GM21825 (cell line): ENCODE measurements at regions not wholly inside any gene's neighbourhood (a gene's known extent, or its start where the extent isn't known, plus 50 kb on each side); places are given as distances from the start of the nearest gene placed in this dataset.

Experiments used
- ATAC-seq: cut with Tn5 transposase; IDR thresholded peaks from one replicate; pipeline ENCODE4 v1.9.1; 2021; ENCODE audit warnings: mild to moderate bottlenecking, moderate library complexity; ENCODE audit not compliant: unreplicated experiment

DNA sequence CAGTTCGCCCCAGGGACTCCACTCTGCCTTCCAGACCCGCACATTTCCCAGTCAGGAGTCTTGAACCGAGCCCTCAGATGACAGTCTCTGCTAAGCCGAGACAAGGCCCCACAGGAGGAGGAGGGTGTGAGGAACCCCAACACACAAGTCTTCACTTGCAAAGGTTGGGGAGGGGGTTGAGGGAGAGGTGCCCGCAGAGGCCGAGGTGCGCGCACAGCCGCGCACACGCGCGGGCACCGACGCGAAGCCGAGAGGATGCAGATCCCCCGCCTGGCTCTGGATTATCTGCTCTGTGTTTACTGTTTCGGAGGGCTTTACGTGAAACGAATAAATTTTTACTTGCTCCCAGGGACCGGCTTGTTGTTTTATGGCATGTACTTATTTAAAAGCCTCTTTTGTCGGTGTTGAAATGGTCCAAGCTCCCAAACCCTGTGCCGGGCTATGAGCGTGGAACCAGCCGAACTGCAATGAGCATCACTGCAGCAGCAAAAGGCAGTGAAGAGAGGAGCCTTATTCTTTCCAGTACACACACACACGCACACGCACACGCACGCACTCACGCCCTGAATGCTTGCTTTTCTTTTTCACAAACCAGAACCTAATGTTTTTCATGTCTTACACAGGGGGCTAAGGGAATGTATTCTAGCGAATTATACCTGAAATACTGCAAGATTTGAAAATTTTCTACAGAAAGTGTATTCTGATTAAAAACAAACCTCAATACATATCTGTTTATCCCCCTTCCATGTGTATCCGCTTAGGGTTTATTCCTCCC is 297.7 kb downstream of the PARP8 start:
- no peak for ATAC-seq

DNA sequence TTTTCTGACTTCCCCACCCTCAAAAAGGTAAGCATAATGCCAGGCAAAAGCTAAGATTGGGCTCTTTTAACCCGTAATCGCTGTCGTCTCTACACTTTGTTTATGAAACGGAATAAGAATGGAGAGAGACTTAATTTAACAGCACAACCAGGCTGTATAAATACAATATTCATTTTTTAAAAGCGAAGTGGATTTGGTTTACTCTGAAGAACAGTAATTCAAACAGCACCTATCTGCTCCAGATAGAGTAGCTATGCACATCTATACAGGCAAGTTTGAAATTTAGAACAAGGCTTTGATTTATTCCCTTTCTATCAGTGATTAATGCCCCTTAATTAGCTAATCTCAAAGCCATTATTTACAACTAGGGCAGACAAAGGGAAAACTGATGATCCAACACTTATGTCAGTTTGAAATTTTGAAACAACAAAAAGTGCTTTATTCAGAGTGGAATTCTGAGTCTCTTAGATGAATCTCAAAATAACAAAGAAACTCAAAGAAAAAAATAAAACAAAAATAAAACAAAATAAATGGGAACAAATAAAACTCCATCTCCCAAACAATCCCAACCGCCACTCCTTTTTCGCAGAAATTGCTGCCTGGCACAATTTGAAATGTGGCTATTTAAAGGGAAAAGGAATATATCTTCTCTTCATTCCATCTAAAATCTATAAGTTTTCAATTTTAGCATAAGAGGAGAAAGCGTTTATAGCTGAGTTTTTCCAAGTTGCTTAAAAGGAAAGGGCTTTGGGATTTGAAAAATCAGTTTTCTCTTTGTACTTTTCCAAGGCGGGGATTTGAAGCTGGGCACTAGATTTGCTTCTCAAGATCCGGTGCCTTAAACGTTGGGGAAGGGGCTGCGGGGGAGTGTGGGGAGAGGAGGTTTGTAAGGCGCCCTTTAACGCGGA is 298.6 kb downstream of the PARP8 start:
- no peak for ATAC-seq

DNA sequence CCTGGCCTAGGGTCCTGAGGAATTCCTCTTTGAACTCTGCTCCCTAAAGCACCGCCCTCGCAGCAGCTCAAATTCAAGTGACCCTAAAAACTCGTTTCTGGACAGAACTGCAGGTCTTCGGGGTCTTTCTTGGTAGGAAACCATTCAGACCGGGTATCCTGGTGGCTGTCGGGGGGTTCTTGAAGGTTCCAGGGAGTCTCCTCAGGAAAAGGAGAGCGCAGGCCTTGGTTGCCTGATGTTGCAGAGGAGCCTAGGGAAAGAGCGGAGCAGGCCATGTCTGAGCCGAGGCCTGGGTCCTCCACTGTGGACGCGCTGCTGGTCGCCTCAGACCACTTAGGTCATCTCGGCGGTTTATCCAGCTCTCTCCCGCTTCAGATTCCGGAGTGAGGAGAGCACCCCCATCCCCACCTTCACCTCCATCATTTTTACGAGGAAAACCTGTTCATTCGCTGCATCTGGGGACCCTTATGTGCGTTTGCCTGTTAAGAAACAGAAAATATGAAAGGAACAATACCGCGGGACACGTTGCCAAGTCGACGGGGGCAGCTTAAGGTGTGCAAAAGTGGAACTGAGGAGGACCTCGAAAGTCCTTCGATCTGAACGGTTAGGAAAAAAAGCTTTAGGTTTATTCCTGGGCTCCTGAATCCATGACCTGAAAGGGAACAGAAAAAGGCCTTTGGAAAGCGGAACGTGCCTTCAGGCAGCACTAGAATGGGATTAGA is 299.4 kb downstream of the PARP8 start:
- ATAC-seq, result no peak

DNA sequence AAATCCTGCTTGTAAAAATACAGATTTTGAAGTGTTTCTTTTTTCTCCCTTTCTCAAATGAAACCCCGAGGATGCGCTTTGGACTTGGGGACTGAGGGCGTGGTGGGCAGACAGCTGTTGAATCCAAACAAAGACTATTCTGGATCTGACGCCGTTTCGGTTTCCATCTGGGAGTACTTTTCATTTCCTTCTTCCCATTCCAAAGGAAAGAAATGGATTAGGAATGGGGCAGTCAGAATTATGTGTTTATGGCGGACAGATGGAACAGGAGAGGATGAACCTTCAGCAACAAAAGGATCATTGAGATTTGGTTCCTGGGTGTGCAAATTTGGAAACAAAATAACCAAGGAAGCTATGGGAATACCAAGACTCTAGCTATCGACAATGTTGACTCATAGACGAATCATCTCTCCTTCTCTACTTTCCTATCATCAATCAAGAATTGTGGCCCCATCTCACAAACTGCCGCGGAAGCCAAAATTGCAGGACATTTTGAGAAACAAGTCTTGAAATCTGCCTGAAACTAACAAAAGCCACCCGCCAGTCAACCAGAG is 300.6 kb downstream of the PARP8 start:
- no peak for ATAC-seq

DNA sequence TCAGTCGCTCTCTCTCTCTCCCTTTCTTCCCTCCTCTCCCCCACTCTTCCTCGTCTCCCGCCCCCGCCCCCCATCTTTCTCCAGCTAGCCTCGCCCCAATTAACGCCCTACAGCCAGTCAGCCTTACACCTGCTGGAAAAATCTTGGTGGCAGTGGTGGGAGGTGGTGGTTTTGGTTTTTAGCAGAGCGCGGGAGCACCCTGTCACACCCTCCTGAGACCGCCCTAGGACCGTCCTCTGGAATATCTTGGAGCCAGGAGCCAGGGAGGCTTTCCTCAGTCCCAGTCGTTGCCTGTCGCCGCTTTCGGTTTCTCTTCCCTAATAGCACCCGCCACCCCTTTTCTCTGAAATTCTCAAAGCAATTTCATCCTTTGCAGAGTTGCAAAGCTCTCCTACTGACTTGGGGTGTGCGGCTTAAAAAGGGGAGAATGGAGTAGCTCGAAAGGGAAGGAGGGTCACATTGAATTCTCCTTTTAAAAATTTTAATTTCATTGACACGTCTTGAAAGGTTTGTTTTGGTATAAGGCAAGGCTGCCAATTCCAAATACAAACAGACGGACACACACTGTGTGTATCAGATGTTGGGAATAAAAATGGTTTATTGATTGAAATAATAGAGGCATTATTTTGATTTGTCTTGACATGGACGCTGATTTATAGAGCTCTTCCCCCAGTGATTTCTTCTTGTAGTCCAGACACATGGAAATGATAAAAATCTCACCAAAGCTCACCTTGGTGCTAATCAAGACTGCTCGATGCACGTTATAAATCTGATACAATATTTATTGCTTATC is 301.3 kb downstream of the PARP8 start:
- no peak for ATAC-seq

DNA sequence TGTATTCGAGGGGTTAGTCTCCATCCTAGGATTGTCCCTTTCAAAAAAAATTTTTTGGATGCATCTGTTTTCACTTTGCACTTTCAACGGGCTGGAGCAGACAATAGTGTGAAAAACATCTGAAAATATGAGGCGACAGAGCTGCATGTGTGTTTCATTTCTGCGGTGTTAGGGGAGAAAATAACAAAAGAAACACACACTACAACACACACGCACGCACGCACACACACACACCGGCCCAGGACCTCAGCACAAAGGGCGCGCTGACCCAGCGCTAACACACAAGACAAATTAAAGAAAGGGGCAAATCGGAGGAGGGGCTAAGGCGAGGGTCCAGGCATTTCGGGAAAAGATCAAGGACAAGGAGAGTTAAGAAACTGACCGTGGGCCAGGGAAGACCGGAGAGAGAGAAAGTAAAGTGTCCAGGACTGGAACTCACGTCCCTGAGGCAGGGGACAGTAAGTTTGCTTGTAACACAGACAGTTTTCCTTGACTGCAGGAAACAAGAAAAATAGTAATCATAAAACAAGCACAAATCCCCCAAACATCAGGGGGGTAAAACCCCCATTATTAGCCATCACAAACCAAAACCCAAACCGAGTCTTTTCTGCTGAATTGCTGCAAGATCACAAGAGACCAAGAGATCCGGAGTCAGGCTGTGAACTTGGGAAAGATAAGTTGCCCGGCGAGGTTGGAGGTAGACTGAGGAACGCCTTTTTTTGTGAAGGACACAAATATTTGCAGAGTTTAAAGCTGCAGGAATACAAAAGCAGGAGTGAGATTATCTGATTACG is 302.1 kb downstream of the PARP8 start:
- no peak for ATAC-seq

DNA sequence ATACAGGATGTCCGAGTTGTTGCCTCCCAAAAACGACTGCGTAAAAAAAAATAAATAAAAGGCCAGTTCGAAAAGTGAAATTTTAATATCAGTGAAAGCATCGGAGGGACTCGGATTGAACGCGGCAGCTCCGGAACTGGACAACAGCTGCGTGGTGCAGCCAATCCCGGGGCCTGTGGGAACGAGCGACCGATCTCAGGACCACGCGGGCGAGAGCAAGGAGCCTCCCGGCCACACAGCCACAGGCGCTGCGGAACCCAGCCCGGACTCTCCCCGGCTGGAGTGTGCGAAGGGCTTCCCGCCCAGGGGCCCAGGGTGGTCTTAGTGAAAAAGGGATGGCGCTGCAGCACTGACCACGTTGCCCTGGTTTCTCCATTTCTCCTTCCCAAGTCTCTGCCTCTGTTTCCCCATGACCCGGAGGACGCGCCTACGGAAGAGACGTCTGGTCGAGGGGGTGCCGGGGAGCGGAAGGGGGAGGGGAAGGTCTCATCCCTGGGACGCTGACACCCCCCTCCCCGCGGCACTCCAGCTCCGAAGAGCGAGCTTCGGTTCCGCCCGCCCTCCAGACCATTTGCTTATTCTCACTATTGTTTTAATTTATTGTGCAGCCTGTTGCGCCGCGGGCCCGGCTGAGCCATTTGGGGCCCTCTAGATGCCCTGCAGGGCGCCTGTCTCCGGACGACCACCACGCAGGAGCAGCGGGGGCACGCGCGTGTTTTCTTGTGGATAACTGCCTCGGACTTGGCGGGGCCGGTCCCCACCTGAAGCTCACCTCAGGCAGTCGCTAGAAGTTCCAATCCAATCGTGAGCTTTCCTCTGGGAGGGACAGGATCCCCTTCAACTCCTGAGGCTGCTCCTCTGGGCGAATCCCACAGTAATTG is 303.0 kb downstream of the PARP8 start:
- no peak for ATAC-seq

DNA sequence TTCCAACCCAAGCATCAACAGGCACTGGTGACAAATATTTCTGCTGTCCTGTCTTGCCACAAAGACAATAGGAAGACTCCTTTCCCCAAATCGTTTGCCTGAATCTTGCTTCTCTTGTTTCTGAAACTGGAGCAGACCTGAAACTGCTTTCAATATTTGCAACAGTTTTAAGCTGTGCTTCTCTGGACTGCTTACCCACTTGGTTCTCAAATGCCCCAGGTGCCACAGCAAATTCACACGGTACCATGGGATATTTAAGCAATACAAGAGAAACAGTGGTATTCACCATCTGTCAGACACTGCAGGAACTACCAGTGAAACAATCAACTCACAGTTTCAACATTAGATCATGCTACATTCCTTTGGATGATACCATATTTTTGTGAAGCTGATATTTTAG is 309.4 kb downstream of the PARP8 start:
- no peak for ATAC-seq

DNA sequence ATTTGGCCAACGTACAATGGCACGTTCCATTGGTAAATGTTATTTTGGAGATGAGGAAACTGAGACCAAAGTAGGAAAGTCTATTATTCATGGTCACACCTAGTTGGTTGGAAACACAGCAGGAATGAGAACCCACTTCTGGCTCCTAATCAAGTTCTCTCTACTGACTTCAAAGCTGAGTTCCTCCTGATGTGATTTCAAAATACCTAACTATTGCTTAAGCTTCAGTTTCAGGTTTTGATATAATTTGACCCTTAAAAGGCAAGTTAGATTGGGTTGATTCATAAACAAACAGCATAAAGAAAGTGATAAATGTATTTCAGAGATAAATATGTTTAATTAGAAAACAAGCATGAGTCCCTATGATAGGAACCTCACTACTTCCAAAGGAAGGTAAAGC is 312.5 kb downstream of the PARP8 start:
- ATAC-seq, result no peak

DNA sequence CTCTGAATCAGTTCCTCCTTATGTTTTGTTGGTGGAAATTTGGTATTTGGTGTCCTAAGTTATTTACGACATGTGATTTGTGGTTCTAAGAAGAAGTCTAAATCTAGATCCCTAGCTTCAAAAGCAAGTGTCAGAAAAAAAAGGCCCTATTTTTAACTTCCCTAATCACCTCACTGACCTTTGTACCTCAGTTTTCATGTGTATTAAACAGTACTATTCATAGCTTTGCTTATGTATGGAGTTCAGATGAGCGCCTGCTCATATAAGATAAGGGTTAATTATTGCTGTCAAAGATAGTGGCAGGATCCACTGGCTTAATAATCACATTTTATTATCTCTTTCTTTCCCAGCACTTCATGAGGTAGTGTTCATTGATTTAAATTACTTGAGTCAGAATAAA is 318.2 kb downstream of the PARP8 start:
- ATAC-seq, result no peak

DNA sequence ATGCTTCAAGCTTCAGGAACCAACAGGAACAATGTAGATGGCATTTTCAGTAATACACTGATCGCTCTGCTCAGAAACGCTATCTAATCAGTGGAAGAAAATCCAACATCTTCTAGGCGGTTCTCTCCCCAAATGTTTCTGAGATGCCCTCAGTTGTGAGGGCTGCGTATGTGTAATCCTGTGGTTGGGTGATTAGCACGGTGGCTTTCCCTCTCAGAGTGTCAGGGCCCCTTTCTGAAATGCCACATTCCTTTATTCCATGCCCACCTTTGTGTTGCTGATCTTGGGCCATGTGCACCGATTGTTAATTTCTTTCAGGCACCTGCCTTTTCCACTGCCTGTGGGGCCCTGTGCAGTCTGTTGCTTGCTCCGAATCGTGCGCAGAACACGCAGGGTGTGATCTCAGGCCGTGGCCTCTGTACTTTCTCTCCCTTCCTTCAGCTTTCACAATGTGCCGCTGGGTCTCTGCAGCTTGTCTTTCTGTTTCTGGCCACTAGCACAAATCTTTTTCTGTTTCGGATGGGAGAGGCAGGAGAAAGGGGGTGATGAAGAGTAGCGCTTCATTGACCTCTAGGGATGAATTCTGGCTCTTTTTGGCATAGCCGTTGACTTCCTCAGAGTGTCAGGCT is 324.0 kb downstream of the PARP8 start:
- ATAC-seq, result no peak

DNA sequence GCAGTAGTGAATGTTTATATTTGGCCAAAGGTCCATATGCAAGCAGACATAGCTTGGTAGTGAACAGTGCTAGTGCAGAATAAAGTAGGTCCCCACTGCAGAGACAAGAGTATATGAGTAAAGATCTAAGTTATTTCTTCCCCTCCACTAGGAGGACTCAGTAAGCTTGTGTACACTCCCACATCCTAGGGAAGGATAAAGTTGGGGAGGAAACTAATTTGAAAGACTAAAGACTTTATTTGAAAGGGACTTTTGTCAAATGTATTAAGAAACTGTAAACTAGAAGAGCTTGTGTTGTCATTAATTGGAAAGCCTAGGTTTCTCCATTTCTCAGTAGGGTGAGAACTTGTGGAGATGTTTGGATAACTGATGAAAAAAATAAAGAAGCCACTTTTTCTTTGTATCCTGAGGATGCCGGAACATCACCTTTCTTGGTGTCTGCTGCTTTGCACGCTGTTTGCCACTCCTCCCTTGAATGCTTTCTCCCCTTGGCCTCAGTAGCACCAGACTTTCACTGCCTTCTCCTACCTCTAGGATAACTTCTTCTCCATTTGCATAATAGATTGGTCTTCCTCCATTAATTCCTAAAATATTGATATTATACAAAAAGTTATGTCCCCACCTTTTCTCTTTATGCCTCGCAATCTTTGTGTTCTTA is 329.0 kb downstream of the PARP8 start:
- no peak for ATAC-seq

DNA sequence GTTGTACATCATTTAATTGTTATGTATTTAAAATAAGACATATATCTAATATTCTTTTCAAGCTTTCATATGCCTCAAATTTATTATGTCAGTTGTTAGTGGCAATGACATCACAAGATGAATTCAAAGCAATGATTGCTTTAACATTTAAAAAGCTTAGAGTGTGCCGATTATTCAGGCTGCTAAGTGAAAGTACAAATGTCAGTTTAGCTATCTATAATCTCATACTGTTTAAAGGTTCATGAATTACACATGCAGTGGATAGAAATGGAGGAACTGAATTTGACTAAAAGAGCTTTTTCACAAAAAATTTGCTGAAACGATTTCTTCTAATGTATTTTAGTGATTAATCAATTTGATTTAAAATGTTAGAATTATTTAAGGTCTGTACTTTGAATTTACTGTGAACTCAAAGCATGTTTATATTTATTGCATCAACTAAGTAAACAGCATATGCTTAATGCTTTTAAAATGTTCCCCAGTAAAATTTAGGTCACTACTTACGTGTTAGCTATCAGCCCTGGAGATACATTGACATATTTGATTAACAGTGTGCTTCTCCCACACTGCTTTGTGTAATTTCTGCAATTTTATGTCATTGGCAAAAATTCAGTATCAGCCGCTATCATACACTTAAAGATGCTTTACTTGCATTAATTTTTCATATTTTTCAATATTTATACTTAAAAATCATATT is 334.9 kb downstream of the PARP8 start:
- ATAC-seq, result no peak

DNA sequence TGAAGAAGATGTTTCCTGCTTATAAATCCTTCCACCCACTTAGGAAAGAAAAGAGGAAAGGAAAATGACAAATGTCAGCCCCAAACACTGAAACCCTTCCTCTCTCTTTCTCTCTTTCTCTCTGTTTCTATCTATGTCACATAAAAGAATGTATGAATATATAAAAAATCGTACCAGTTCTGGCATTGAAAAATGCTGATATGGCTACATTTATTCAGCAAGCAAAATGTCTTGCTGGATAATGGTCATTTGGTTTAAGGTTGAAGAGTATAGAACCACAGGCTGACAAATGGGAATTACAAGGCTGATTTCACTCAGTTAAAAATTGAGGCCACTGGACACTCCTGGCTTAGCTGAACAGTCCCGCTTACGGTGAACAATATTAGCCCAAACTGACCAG is 335.9 kb downstream of the PARP8 start:
- ATAC-seq, result no peak

DNA sequence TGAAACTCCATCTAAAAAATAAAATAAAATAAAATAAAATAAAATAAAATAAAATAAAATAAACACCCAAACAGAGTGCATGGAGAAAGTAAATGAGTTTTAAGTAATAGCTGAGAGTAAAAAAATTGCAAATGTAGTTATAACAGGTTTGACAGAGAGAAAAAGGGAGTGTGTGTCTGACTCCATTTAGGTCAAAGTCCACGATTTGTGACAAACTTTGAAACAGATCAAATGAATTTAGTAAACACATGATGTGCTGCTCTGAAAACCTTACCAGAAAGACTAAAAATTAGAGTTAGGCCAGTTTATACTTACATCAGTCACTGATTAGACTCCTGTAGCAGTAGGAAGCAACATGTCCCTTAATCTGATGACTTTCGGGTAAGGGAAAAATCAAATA is 346.6 kb downstream of the PARP8 start:
- ATAC-seq, result no peak

DNA sequence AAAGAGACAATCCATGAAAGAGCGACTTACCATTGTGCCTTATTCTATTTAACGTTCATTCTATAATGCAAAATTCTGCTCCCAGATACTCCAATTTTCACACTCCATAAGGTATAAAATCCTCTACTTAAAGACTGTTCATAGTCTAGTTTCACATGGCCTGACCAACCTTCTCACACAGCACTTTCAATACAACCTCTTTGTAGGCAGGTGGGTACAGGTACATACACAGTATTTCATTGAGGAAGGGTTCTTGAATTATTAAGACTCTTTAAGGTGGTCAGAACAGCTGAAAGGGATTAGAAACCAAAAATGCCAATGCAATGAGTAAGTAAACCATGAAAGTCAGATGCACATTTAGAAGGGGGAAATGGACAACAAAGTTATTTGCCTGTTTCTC is 352.0 kb downstream of the PARP8 start:
- ATAC-seq, result no peak

DNA sequence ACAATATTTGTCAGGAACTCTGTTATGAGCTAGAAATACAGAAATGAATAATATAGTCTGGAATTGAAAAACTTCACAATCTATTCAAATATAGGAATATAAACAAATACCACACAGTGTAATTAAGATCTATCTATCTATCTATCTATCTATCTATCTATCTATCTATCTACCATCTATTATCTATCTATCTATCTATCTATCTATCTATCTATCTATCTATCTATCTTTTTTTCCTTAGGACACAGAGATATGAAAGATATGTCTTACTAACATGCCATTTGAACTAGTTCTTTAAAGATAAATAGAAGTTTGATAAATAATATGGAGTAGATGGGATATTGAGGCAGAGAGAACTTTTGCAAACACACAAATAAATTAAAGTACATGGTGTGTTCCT is 357.8 kb downstream of the PARP8 start:
- no peak for ATAC-seq
